ENCODE measurements at regions not wholly inside any gene's neighbourhood (a gene's known extent, or its start where the extent isn't known, plus 50 kb on each side); places are given as distances from the start of the nearest gene placed in this dataset.

GRCh38 chr5:111863801-111864200 is 106.8 kb upstream of the NREP start:
- Histone ChIP-seq H3K4me3 (ENCODE audit: low read depth, low read length) (no peak overlapping the region), H3K27me3 (ENCODE audit: control insufficient read depth, insufficient read depth, low read length) (no peaks in the 10 kb centered on the region), H3K36me3 (ENCODE audit: control insufficient read depth, insufficient read depth, low read length) (no peaks in the 10 kb centered on the region)
- TF ChIP-seq CTCF (IDR thresholded peaks at IDR 0.05; ENCODE audit: insufficient read depth, low read length, severe bottlenecking) = no peak
- no peak for FAIRE-seq
- peak; percentile 52 for DNase-seq (ENCODE audit: low read depth)

DNA sequence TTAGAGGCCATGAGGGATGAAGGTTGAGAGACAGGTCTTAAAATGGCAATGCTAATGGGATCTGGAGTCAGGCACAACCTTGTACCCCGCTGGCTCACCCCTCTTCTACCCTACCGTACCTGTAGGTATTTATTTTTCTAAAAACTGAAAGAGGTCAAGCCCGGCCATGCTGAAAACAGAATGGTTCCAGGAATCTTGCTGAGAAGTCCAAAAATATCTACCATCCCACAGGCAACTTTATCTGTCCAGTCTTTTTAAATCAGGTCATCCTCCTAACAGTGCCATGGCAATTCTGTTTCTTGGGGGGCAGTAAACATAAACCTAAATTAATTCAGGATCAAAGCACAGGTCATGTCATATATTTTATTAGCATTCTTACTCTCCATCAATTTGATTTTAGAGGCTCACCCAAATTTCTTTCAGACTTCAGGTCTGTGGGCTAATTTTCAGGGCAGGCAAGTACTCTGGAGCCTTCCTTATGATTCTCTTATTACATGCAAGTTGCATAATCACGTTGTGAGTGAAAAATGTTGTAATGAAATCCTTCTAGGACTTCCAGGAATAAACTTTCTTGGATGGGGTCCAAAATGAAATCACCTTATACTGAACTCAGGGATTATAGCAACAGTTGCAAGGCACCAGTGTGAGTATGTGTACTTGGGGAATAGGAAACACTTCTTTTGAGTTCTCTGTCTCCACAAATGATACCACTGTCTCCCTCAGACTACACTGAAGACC is 102.7 kb upstream of the NREP start:
- TF ChIP-seq CTCF (IDR thresholded peaks at IDR 0.05; ENCODE audit: insufficient read depth, low read length, severe bottlenecking) = no peak
- DNase-seq (ENCODE audit: low read depth) = peak; percentile 92
- H3K27me3 ChIP-seq (ENCODE audit: control insufficient read depth, insufficient read depth, low read length) = no peaks in the 10 kb centered on the region
- no peak overlapping the region for H3K4me3 ChIP-seq (ENCODE audit: low read depth, low read length)
- FAIRE-seq = no peak
- no peaks in the 10 kb centered on the region for H3K36me3 ChIP-seq (ENCODE audit: control insufficient read depth, insufficient read depth, low read length)

DNA sequence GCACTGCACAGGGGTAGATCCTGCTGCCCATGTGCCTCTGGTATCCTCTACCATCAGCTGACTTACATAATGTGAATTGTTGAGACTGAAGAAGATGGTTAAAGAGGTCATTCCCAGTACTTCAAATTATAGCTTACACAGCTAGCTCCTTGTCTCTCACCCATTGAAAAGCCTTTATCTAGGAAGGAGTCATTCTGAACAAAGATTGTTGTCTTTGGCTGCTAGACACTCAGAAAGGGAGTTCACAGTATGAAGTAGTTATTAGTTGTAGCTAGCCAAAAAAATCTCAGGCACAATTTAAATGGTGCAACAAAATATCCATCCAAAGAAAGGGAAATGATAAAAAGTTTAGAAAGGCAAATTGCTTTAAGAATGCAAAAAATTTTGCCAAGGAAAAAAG is 102.0 kb upstream of the NREP start:
- DNase-seq (ENCODE audit: low read depth) = no peak
- Histone ChIP-seq H3K27me3 (ENCODE audit: control insufficient read depth, insufficient read depth, low read length) (no peaks in the 10 kb centered on the region), H3K36me3 (ENCODE audit: control insufficient read depth, insufficient read depth, low read length) (no peaks in the 10 kb centered on the region), H3K4me3 (ENCODE audit: low read depth, low read length) (no peak overlapping the region)
- no peak for TF ChIP-seq CTCF (IDR thresholded peaks at IDR 0.05; ENCODE audit: insufficient read depth, low read length, severe bottlenecking)
- no peak for FAIRE-seq

GRCh38 chr5:111857623-111858022 is 100.6 kb upstream of the NREP start:
- no peak overlapping the region for H3K4me3 ChIP-seq (ENCODE audit: low read depth, low read length)
- FAIRE-seq (no peak), DNase-seq (ENCODE audit: low read depth) (peak; percentile 20)
- H3K27me3 ChIP-seq (ENCODE audit: control insufficient read depth, insufficient read depth, low read length) = no peaks in the 10 kb centered on the region
- no peaks in the 10 kb centered on the region for H3K36me3 ChIP-seq (ENCODE audit: control insufficient read depth, insufficient read depth, low read length)
- TF ChIP-seq CTCF (IDR thresholded peaks at IDR 0.05; ENCODE audit: insufficient read depth, low read length, severe bottlenecking) = no peak

DNA sequence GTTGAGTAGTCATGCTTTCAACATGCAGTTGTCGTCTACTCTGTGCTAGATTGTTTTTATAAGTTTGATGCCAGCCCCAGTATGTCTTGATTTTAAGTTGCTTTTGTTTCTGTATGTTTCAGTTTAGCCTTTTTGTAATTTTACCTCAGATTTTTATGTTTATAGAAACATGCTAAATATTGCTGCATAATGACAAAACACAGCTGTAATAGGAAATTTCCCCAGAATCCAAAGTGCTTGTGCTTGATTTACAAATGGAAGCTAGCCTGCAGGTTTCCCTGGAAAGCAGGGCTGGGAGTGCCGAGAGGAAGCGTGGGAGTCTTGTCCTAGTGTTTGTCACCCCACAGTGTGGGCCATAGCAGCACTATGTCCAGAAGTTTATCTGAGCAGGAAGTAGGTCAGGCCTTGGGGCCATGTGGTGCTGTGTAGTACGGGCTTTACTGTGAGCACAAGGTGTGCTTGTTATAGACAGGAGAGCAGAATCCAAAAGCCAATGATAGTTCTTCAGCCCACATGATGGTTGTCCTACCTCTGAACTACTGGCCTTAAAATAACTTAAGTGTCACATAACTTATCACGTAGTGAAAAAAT is 100.0 kb upstream of the NREP start:
- no peak for TF ChIP-seq CTCF (IDR thresholded peaks at IDR 0.05; ENCODE audit: insufficient read depth, low read length, severe bottlenecking)
- DNase-seq (ENCODE audit: low read depth) = no peak
- H3K36me3 ChIP-seq (ENCODE audit: control insufficient read depth, insufficient read depth, low read length) = no peaks in the 10 kb centered on the region
- H3K27me3 ChIP-seq (ENCODE audit: control insufficient read depth, insufficient read depth, low read length) = no peaks in the 10 kb centered on the region
- H3K4me3 ChIP-seq (ENCODE audit: low read depth, low read length) = no peak overlapping the region
- no peak for FAIRE-seq
